GM18519 (cell line): ENCODE measurements at regions not wholly inside any gene's neighbourhood (a gene's known extent, or its start where the extent isn't known, plus 50 kb on each side); places are given as distances from the start of the nearest gene placed in this dataset.

Experiments used
- ATAC-seq: cut with Tn5 transposase; IDR thresholded peaks from one replicate; pipeline ENCODE4 v1.9.1; 2021; ENCODE audit warnings: mild to moderate bottlenecking, moderate library complexity; ENCODE audit not compliant: unreplicated experiment, low FRiP score

- ATAC-seq = peak; percentile 95
These were observed 222.0 kb upstream of the PDE10A start for GRCh38 chr6:165884813-165885765.

GRCh38 chr6:165883851-165884640, 221.0 kb upstream of the PDE10A start:
- ATAC-seq = no peak

GRCh38 chr6:165881806-165882205, 218.8 kb upstream of the PDE10A start:
- no peak for ATAC-seq

- ATAC-seq = no peak
These were observed 217.6 kb upstream of the PDE10A start for GRCh38 chr6:165880686-165881085.

GRCh38 chr6:165877773-165878172, 214.7 kb upstream of the PDE10A start:
- ATAC-seq = no peak

- ATAC-seq = no peak
These were observed 214.2 kb upstream of the PDE10A start for GRCh38 chr6:165877192-165877591.

GRCh38 chr6:165876588-165876987, 213.5 kb upstream of the PDE10A start:
- ATAC-seq = no peak

- ATAC-seq = no peak
These were observed 212.9 kb upstream of the PDE10A start for GRCh38 chr6:165875946-165876345.

- no peak for ATAC-seq
These were observed 210.9 kb upstream of the PDE10A start for GRCh38 chr6:165873976-165874375.

GRCh38 chr6:165872811-165873210, 209.8 kb upstream of the PDE10A start:
- ATAC-seq = no peak

- ATAC-seq = no peak
These were observed 209.3 kb upstream of the PDE10A start for GRCh38 chr6:165872311-165872710.

- no peak for ATAC-seq
These were observed 208.5 kb upstream of the PDE10A start for GRCh38 chr6:165871571-165871970.

GRCh38 chr6:165869526-165869925, 206.5 kb upstream of the PDE10A start:
- no peak for ATAC-seq

- ATAC-seq = no peak
These were observed 201.9 kb upstream of the PDE10A start for GRCh38 chr6:165864925-165865324.

- no peak for ATAC-seq
These were observed 201.2 kb upstream of the PDE10A start for GRCh38 chr6:165864218-165864617.

- ATAC-seq = no peak
These were observed 200.8 kb upstream of the PDE10A start for GRCh38 chr6:165863801-165864200.

GRCh38 chr6:165862813-165863212, 199.8 kb upstream of the PDE10A start:
- ATAC-seq = no peak

- no peak for ATAC-seq
These were observed 198.2 kb upstream of the PDE10A start for GRCh38 chr6:165861226-165861625.

GRCh38 chr6:165858586-165858985, 195.5 kb upstream of the PDE10A start:
- no peak for ATAC-seq

GRCh38 chr6:165855856-165856255, 192.8 kb upstream of the PDE10A start:
- no peak for ATAC-seq

- ATAC-seq = no peak
These were observed 192.0 kb upstream of the PDE10A start for GRCh38 chr6:165854863-165855593.
